ENCODE measurements at regions not wholly inside any gene's neighbourhood (a gene's known extent, or its start where the extent isn't known, plus 50 kb on each side); places are given as distances from the start of the nearest gene placed in this dataset.

GRCh38 chr5:89301321-89302025 is 418.5 kb upstream of the MEF2C start:
- DNase-seq (ENCODE audit: low read depth), result no peak
- no peak overlapping the region for H3K4me3 ChIP-seq (ENCODE audit: low read length)
- no peak for TF ChIP-seq CTCF (IDR thresholded peaks at IDR 0.05; ENCODE audit: insufficient read depth, low read depth, low read length, missing control alignments)

GRCh38 chr5:89300426-89300970 is 417.5 kb upstream of the MEF2C start:
- DNase-seq (ENCODE audit: low read depth), result no peak
- no peak for TF ChIP-seq CTCF (IDR thresholded peaks at IDR 0.05; ENCODE audit: insufficient read depth, low read depth, low read length, missing control alignments)
- H3K4me3 ChIP-seq (ENCODE audit: low read length), result no peak overlapping the region

DNA sequence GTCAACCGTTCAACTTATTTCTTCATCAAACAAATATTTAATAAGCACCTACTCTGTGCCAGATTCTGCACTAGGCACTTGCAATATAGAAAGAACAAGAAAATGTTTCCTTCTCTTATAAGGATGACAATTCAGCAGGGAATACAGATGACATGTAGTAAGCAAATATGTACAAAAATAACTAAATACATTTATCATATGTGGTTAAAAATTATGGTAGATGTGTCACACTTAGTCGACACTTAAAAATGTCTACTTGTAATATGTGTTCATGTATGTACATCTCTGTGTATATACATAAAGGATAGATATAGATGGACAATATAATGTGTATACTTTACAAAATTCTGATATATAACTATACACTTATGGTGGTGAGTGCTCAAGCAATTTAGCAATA is 417.0 kb upstream of the MEF2C start:
- no peak overlapping the region for H3K4me3 ChIP-seq (ENCODE audit: low read length)
- no peak for TF ChIP-seq CTCF (IDR thresholded peaks at IDR 0.05; ENCODE audit: insufficient read depth, low read depth, low read length, missing control alignments)
- DNase-seq (ENCODE audit: low read depth), result no peak

GRCh38 chr5:89297066-89297465 is 414.1 kb upstream of the MEF2C start:
- DNase-seq (ENCODE audit: low read depth), result no peak
- TF ChIP-seq CTCF (IDR thresholded peaks at IDR 0.05; ENCODE audit: insufficient read depth, low read depth, low read length, missing control alignments), result no peak
- no peak overlapping the region for H3K4me3 ChIP-seq (ENCODE audit: low read length)

GRCh38 chr5:89293810-89294209 is 410.8 kb upstream of the MEF2C start:
- H3K4me3 ChIP-seq (ENCODE audit: low read length), result no peak overlapping the region
- TF ChIP-seq CTCF (IDR thresholded peaks at IDR 0.05; ENCODE audit: insufficient read depth, low read depth, low read length, missing control alignments), result no peak

GRCh38 chr5:89292487-89292886 is 409.5 kb upstream of the MEF2C start:
- H3K4me3 ChIP-seq (ENCODE audit: low read length), result no peak overlapping the region
- no peak for TF ChIP-seq CTCF (IDR thresholded peaks at IDR 0.05; ENCODE audit: insufficient read depth, low read depth, low read length, missing control alignments)
- no peak for DNase-seq (ENCODE audit: low read depth)

More at GRCh38 chr5:89293810-89294209, 410.8 kb upstream of the MEF2C start:
- peak; percentile 36 for DNase-seq (ENCODE audit: low read depth)

GRCh38 chr5:89289604-89290003 is 406.6 kb upstream of the MEF2C start:
- TF ChIP-seq CTCF (IDR thresholded peaks at IDR 0.05; ENCODE audit: insufficient read depth, low read depth, low read length, missing control alignments), result no peak
- H3K4me3 ChIP-seq (ENCODE audit: low read length), result no peak overlapping the region
- DNase-seq (ENCODE audit: low read depth), result peak; percentile 18
